HFFc6 (cell line): ENCODE measurements at regions not wholly inside any gene's neighbourhood (a gene's known extent, or its start where the extent isn't known, plus 50 kb on each side); places are given as distances from the start of the nearest gene placed in this dataset.

Experiments used
- DNase-seq: peaks from one replicate; pipeline ENCODE4 v3.0.0-alpha.2; 2018
- H3K27ac Mint-ChIP-seq: 2 replicates; pipeline ENCODE4 v1.8.0; 2020; ENCODE audit warnings: mild to moderate bottlenecking, mixed read lengths
- H3K27me3 Mint-ChIP-seq: 2 replicates; pipeline ENCODE4 v1.8.0; 2021; ENCODE audit warnings: mild to moderate bottlenecking, moderate library complexity, mixed read lengths; ENCODE audit not compliant: insufficient read depth
- H3K36me3 Mint-ChIP-seq: 2 replicates; pipeline ENCODE4 v1.8.0; 2021; ENCODE audit warnings: low read depth, mixed read lengths
- H3K4me1 Mint-ChIP-seq: 2 replicates; pipeline ENCODE4 v1.8.0; 2020; ENCODE audit warnings: low read depth, mixed read lengths
- H3K4me3 Mint-ChIP-seq: 2 replicates; pipeline ENCODE4 v1.8.0; 2020; ENCODE audit warnings: mild to moderate bottlenecking, moderate library complexity, mixed read lengths
- H3K9me3 Mint-ChIP-seq: 2 replicates; pipeline ENCODE4 v1.8.0; 2020; ENCODE audit warnings: mild to moderate bottlenecking, mixed read lengths
- TF ChIP-seq, protein P1 (sequence below): fragments of 200-600 bp; sonication (generic); IDR thresholded peaks from 2 replicates; pipeline ENCODE4 v1.5.0; 2021; ENCODE audit warnings: antibody characterized with exemption, mild to moderate bottlenecking

DNA sequence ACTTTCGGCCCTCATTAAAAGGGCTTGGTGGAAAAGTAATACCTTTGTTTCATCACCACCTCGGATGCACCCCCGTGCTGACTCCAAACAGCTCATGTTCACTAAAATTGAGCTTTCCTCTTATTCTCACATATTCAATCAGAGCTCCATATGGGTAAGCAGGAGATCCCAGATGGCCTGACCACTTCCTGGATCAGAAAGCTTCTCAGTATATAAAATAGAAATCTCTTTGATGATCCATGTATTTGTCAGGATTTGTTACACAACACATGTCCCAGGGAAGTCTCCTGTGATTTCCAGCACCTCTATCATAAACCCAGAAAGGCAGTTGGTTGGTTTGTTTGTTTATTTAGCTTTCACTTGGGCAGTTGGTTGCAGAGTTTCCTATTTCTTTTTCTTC lies 402.0 kb downstream of the MLLT3 start:
- H3K36me3 Mint-ChIP-seq = no peaks in the 10 kb centered on the region
- no peak overlapping the region for H3K27ac Mint-ChIP-seq
- H3K9me3 Mint-ChIP-seq = no peaks in the 10 kb centered on the region
- DNase-seq = no peak
- no peak overlapping the region for H3K4me3 Mint-ChIP-seq
- no peaks in the 10 kb centered on the region for H3K4me1 Mint-ChIP-seq
- TF ChIP-seq, protein P1, sequence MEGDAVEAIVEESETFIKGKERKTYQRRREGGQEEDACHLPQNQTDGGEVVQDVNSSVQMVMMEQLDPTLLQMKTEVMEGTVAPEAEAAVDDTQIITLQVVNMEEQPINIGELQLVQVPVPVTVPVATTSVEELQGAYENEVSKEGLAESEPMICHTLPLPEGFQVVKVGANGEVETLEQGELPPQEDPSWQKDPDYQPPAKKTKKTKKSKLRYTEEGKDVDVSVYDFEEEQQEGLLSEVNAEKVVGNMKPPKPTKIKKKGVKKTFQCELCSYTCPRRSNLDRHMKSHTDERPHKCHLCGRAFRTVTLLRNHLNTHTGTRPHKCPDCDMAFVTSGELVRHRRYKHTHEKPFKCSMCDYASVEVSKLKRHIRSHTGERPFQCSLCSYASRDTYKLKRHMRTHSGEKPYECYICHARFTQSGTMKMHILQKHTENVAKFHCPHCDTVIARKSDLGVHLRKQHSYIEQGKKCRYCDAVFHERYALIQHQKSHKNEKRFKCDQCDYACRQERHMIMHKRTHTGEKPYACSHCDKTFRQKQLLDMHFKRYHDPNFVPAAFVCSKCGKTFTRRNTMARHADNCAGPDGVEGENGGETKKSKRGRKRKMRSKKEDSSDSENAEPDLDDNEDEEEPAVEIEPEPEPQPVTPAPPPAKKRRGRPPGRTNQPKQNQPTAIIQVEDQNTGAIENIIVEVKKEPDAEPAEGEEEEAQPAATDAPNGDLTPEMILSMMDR = no peak
- H3K27me3 Mint-ChIP-seq = peaks cover 7% of the 10 kb centered on the region

DNA sequence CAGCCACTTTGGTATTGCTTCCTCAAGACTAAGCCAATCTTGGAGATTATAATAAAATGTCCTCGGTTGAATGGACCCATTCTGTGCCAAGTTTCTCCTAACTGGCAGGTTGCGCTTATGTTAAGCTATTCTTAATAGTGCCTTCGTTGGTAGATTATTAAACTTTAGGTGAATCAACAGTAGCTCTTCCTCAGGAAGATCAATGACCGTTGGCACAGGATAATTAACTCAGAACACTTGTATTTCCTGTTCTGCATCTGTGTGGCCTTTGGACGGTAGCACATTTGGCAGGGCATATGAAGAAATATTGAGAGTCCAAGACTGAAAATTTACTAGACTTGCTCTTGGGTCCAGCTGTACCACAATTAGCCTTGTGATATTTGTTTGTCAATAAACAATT lies 402.9 kb downstream of the MLLT3 start:
- H3K27me3 Mint-ChIP-seq = peaks cover 7% of the 10 kb centered on the region
- no peak overlapping the region for H3K4me3 Mint-ChIP-seq
- no peaks in the 10 kb centered on the region for H3K36me3 Mint-ChIP-seq
- no peak for DNase-seq
- no peak overlapping the region for H3K27ac Mint-ChIP-seq
- H3K9me3 Mint-ChIP-seq = no peaks in the 10 kb centered on the region
- TF ChIP-seq, protein P1 = no peak
- H3K4me1 Mint-ChIP-seq = no peaks in the 10 kb centered on the region

DNA sequence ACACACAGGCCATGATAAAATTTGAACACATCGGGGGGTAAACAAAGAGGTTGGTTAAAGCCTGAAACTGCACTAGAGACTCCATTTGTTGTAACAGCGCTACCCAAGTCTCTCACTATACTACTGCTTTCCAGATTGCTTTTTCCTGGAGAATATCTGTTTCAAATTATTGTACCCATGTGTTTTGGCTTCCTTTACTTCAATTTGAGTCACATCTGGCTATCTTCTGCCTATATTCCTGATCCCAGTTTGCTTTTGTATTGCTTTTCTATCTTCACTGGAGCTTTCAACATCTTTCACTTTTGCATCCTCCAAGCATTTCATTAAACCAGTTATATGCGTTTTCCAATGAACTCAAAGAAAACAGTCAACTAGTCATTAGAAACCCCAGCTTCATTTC lies 404.7 kb downstream of the MLLT3 start:
- TF ChIP-seq, protein P1 = no peak
- Mint-ChIP-seq H3K27ac (no peak overlapping the region), H3K9me3 (no peaks in the 10 kb centered on the region), H3K27me3 (peaks cover 7% of the 10 kb centered on the region), H3K4me3 (no peak overlapping the region), H3K36me3 (no peaks in the 10 kb centered on the region), H3K4me1 (no peaks in the 10 kb centered on the region)
- DNase-seq = no peak

DNA sequence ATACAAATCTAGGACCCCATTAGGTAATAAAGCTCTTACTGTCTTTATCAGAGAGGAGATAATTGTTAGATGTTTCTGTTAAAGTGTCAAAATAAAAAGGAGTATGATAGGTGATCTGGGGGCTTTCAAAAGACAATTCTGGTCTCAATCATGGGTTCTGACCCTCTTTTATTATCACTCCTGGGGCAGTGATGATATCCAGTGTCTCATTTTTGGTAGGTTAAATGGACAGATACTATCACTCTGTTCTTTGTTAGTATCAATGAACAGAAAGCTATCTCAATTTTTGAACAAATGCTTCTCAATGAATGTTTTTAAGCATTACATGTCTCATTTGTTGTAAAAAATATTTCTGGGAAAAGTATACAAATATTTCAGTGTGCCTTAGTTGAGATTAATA lies 405.9 kb downstream of the MLLT3 start:
- Mint-ChIP-seq H3K4me3 (no peak overlapping the region), H3K4me1 (no peaks in the 10 kb centered on the region), H3K27ac (no peak overlapping the region), H3K36me3 (no peaks in the 10 kb centered on the region), H3K27me3 (peaks cover 4% of the 10 kb centered on the region; the same call in 1 of the 2 replicates), H3K9me3 (no peaks in the 10 kb centered on the region)
- TF ChIP-seq, protein P1 = no peak
- DNase-seq = no peak

DNA sequence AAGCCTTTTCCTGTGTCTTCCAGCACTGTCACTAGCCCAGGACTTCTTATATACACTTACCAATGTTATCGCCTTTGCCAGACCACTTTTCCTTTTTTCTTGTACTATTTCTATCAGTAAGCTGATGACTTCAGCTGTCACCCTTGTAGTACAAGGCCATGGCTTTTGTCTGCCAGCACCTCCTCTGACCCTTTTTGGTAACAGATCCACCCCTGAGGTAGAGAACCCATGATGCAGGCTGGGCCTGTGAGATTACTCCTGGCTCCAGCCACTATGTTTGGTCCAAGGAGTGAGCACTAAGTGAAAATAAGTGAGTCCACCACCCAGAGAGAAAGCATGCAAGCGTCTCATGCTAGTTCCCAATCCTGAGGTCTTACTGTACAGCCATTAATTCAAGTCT lies 406.7 kb downstream of the MLLT3 start:
- Mint-ChIP-seq H3K27me3 (peaks cover 5% of the 10 kb centered on the region; the same call in 1 of the 2 replicates), H3K27ac (no peak overlapping the region), H3K9me3 (no peaks in the 10 kb centered on the region), H3K4me3 (no peak overlapping the region), H3K4me1 (no peaks in the 10 kb centered on the region), H3K36me3 (no peaks in the 10 kb centered on the region)
- TF ChIP-seq, protein P1 = no peak
- DNase-seq = no peak

DNA sequence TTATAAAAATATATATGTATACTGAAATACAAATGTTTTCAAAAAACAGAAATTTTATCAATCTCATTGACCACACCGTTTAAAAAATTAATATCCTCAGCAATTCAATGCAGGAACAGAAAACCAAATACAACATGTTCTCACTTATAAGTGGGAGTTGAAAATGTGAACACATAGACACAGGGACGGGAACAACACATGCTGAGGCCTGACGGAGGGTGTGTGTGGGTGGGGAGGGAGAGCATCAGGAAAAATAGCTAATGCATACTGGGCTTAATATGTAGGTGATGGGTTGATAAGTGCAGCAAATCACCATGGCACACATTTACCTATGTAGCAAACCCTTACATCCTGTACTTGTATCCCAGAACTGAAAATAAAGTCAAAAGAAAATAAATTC lies 409.5 kb downstream of the MLLT3 start:
- peaks cover 6% of the 10 kb centered on the region; the same call in 1 of the 2 replicates for H3K27me3 Mint-ChIP-seq
- H3K36me3 Mint-ChIP-seq = no peaks in the 10 kb centered on the region
- DNase-seq = no peak
- no peaks in the 10 kb centered on the region for H3K4me1 Mint-ChIP-seq
- TF ChIP-seq, protein P1 = no peak
- no peaks in the 10 kb centered on the region for H3K9me3 Mint-ChIP-seq
- H3K4me3 Mint-ChIP-seq = no peak overlapping the region
- H3K27ac Mint-ChIP-seq = no peak overlapping the region
